Body of pancreas (tissue), 4 donors: ENCODE measurements at regions not wholly inside any gene's neighbourhood (a gene's known extent, or its start where the extent isn't known, plus 50 kb on each side); places are given as distances from the start of the nearest gene placed in this dataset.
"Not testable (repeated sequence)": the region's sequence is repeated elsewhere in the genome, so short reads cannot be mapped to it uniquely, and the experiment has no call there.

Source experiments
- ATAC-seq: fragments of 150-250 bp; one replicate; pipeline ENCODE4 v1.9.1; 2016
- DNase-seq, 4 donors: peaks; one replicate each; pipeline ENCODE4 v3.0.0-alpha.2; 2019
- H3K27ac ChIP-seq, 4 donors: fragments of 200-600 bp; sonication (generic); 1 replicate in 3 of 4; 2 replicates in 1 of 4; pipeline versions ENCODE4 v1.5.1 to v1.6.1; 2016 to 2019; ENCODE audit warnings: mild to moderate bottlenecking in 1 of 4, mixed read lengths in 1 of 4, moderate library complexity in 1 of 4
- H3K27me3 ChIP-seq, 2 donors: fragments of 200-600 bp; sonication (generic); one replicate each; pipeline ENCODE4 v1.6.0; 2016; ENCODE audit warnings: mild to moderate bottlenecking in 1 of 2
- H3K36me3 ChIP-seq, 2 donors: fragments of 200-600 bp; sonication (generic); replicated peaks in 1 of 2; 2 replicates each; pipeline ENCODE4 v1.5.1; 2016; ENCODE audit warnings: low read depth in 2 of 2; ENCODE audit not compliant: insufficient read depth in 1 of 2
- H3K4me1 ChIP-seq: fragments of 200-600 bp; sonication (generic); one replicate; pipeline ENCODE4 v1.6.0; 2016
- H3K4me3 ChIP-seq, 2 donors: fragments of 200-600 bp; sonication (generic); 1 replicate in 1 of 2; 2 replicates in 1 of 2; pipeline ENCODE4 v1.5.1; 2016 to 2019
- H3K9me3 ChIP-seq, 3 donors: fragments of 200-600 bp; sonication (generic); 1 replicate in 2 of 3; 2 replicates in 1 of 3; pipeline ENCODE4 v1.5.1; 2016
- CTCF ChIP-seq, 7 experiments: fragments of 450-650 bp in 4 of 7; fragments of 200-600 bp in 3 of 7; sonication (generic) in 3 of 7; IDR thresholded peaks; one replicate each; pipeline ENCODE4 v1.5.1; 2016 to 2019; ENCODE audit warnings: antibody characterized with exemption in 7 of 7
- WGBS, 2 donors: methylation state at CpG; one replicate each; pipeline ENCODE4 v1.1.5; 2017; 5-methylcytosine and 5-hydroxymethylcytosine counted together
- intact Hi-C: fragments of 100-400 bp; cut with DNase I; formaldehyde crosslinking; loops from one replicate; pipeline ENCODE4 v1.15.1; 2023

- H3K27ac ChIP-seq, H3K27me3 ChIP-seq, H3K36me3 ChIP-seq, H3K9me3 ChIP-seq, intact Hi-C loops, H3K4me3 ChIP-seq, ATAC-seq, H3K4me1 ChIP-seq: not testable (repeated sequence)
- WGBS, 2 donors = 17% methylated on average over 1 of the region's 3 CpGs; no CpG with 5 or more reads in 1 of the 2 donors
- peak in 3 of 4 donors; percentile 16 to 71 (median 43) for DNase-seq
- peak in 1 of 7 experiments; percentile 8 for TF ChIP-seq CTCF (IDR thresholded peaks at IDR 0.05)
Observed at GRCh38 chr1:104776-105175, 346.7 kb downstream of the OR4F29 start.

- H3K27me3 ChIP-seq, H3K27ac ChIP-seq, H3K36me3 ChIP-seq, H3K4me1 ChIP-seq, H3K9me3 ChIP-seq, ATAC-seq, intact Hi-C loops, H3K4me3 ChIP-seq: not testable (repeated sequence)
- WGBS, 2 donors = 40% methylated on average over 1 of the region's 3 CpGs; no CpG with 5 or more reads in 1 of the 2 donors
- DNase-seq = peak in 3 of 4 donors; percentile 31 to 67 (median 67)
Observed at GRCh38 chr1:99481-99880, 352.0 kb downstream of the OR4F29 start.

- ATAC-seq, H3K4me3 ChIP-seq, H3K36me3 ChIP-seq, H3K9me3 ChIP-seq, H3K27me3 ChIP-seq, H3K27ac ChIP-seq, DNase-seq, H3K4me1 ChIP-seq, intact Hi-C loops: not testable (repeated sequence)
- WGBS, 2 donors = no CpG with 5 or more reads among the region's 1 CpG
Observed at GRCh38 chr1:98811-99210, 352.7 kb downstream of the OR4F29 start.

- H3K4me1 ChIP-seq, H3K9me3 ChIP-seq, H3K27me3 ChIP-seq, intact Hi-C loops, H3K27ac ChIP-seq, DNase-seq, ATAC-seq, H3K36me3 ChIP-seq, H3K4me3 ChIP-seq: not testable (repeated sequence)
- WGBS, 2 donors = no CpG with 5 or more reads among the region's 4 CpGs
Observed at GRCh38 chr1:91279-91678, 360.2 kb downstream of the OR4F29 start.

- H3K36me3 ChIP-seq, DNase-seq, intact Hi-C loops, H3K4me1 ChIP-seq, H3K4me3 ChIP-seq, H3K27me3 ChIP-seq, H3K27ac ChIP-seq, ATAC-seq, H3K9me3 ChIP-seq: not testable (repeated sequence)
- WGBS, 2 donors = 66% methylated on average over 6 of the region's 9 CpGs; no CpG with 5 or more reads in 1 of the 2 donors
Observed at GRCh38 chr1:88110-88509, 363.4 kb downstream of the OR4F29 start.

- DNase-seq, ATAC-seq: not testable (repeated sequence)
Observed at GRCh38 chr1:79152-79551, 372.3 kb downstream of the OR4F29 start.

GRCh38 chr1:65119-65518 lies 386.4 kb downstream of the OR4F29 start, which contains the start of gene OR4F5:
Gene OR4F5, plus strand, starts transcription at chr1:65419.
- DNase-seq = not testable (repeated sequence)

More at GRCh38 chr1:79152-79551, 372.3 kb downstream of the OR4F29 start:
- H3K4me3 ChIP-seq, H3K36me3 ChIP-seq, H3K27ac ChIP-seq, intact Hi-C loops, H3K27me3 ChIP-seq, H3K9me3 ChIP-seq, H3K4me1 ChIP-seq: not testable (repeated sequence)
- 64% methylated on average over 3 of the region's 3 CpGs; no CpG with 5 or more reads in 1 of the 2 donors for WGBS, 2 donors

GRCh38 chr1:56014-56531 lies 395.4 kb downstream of the OR4F29 start:
- H3K36me3 ChIP-seq, ATAC-seq, H3K27me3 ChIP-seq, H3K9me3 ChIP-seq, H3K4me1 ChIP-seq, DNase-seq, H3K4me3 ChIP-seq, intact Hi-C loops, H3K27ac ChIP-seq: not testable (repeated sequence)
- whole genome bisulfite sequencing, 2 donors = 55 to 80% methylated on average over 2 of the region's 3 CpGs

More at GRCh38 chr1:65119-65518, 386.4 kb downstream of the OR4F29 start, which contains the start of gene OR4F5:
- H3K4me1 ChIP-seq, H3K4me3 ChIP-seq, H3K27me3 ChIP-seq, ATAC-seq, H3K9me3 ChIP-seq, H3K27ac ChIP-seq, intact Hi-C loops, H3K36me3 ChIP-seq: not testable (repeated sequence)
- no CpG with 5 or more reads among the region's 2 CpGs for WGBS, 2 donors

- DNase-seq, ATAC-seq, H3K27me3 ChIP-seq, H3K4me3 ChIP-seq, H3K4me1 ChIP-seq, H3K27ac ChIP-seq, intact Hi-C loops, H3K36me3 ChIP-seq, H3K9me3 ChIP-seq: not testable (repeated sequence)
- 40% methylated on average over 1 of the region's 1 CpG; no CpG with 5 or more reads in 1 of the 2 donors for WGBS, 2 donors
Observed at GRCh38 chr1:53182-53581, 398.3 kb downstream of the OR4F29 start.

- DNase-seq, H3K4me1 ChIP-seq, H3K9me3 ChIP-seq, H3K27me3 ChIP-seq, intact Hi-C loops, H3K4me3 ChIP-seq, H3K27ac ChIP-seq, H3K36me3 ChIP-seq, ATAC-seq: not testable (repeated sequence)
- WGBS, 2 donors = no CpG with 5 or more reads among the region's 2 CpGs
Observed at GRCh38 chr1:41965-42466, 409.5 kb downstream of the OR4F29 start.

- H3K36me3 ChIP-seq, DNase-seq, ATAC-seq, H3K9me3 ChIP-seq, H3K4me3 ChIP-seq, H3K27ac ChIP-seq, intact Hi-C loops, H3K27me3 ChIP-seq, H3K4me1 ChIP-seq: not testable (repeated sequence)
Observed at GRCh38 chr1:41197-41596, 410.3 kb downstream of the OR4F29 start.
